HepG2 (cell line): ENCODE measurements at regions not wholly inside any gene's neighbourhood (a gene's known extent, or its start where the extent isn't known, plus 50 kb on each side); places are given as distances from the start of the nearest gene placed in this dataset.

Source experiments
- ATAC-seq: fragments of 200-7000 bp; cut with Tn5 transposase; 3 replicates; pipeline ENCODE4 v1.9.1; 2020; ENCODE audit warnings: mild to moderate bottlenecking, moderate library complexity
- BruUV-seq: library from RNA; stranded (reverse); fragments of 400-500 nt; replicated peaks from 2 replicates; lab custom pipeline; 2021; lab: Mats Ljungman, UMichigan
- CTCF ChIA-PET: fragments of 300-600 bp; formaldehyde crosslinking; extraction: SDS; loops from one replicate; lab custom pipeline; 2021; ENCODE audit warnings: low total read pairs, inconsistent platforms, low intra/inter-chr PET ratio; lab: Yijun Ruan, JAX
- POLR2A ChIA-PET: fragments of 350-600 bp; sonication (Branson Sonifier 250); formaldehyde crosslinking; loops from one replicate; lab custom pipeline; 2020; ENCODE audit warnings: antibody characterized with exemption, inconsistent platforms; lab: Yijun Ruan, JAX
- DNase-seq: peaks from one replicate; pipeline ENCODE4 v3.0.0-alpha.2; 2015; ENCODE audit warnings: low spot score
- FAIRE-seq: peaks from 3 replicates; lab custom pipeline; 2011; peaks lifted over from hg19 to GRCh38; lab: Jason Lieb, UNC
- H2AFZ ChIP-seq: one replicate; pipeline ENCODE4 v1.6.1; 2011; ENCODE audit warnings: low read length, inconsistent platforms
- H3K27ac ChIP-seq: fragments of 300-600 bp; 3 replicates; pipeline ENCODE4 v1.8.0; 2011; ENCODE audit warnings: mixed run types, mild to moderate bottlenecking, mixed read lengths, low read length, inconsistent platforms; ENCODE audit not compliant: insufficient read depth; ENCODE audit errors: extremely low read length
- H3K27me3 ChIP-seq, 2 experiments: fragments of 200-600 bp in 1 of 2; 2 replicates in 1 of 2; 3 replicates in 1 of 2; pipeline versions ENCODE4 v1.6.0 to v1.8.0; 2011; ENCODE audit warnings: low read length in 2 of 2, mild to moderate bottlenecking in 2 of 2, moderate library complexity in 2 of 2, inconsistent platforms in 1 of 2; ENCODE audit not compliant: insufficient read depth in 2 of 2, control insufficient read depth in 1 of 2
- H3K36me3 ChIP-seq, 2 experiments: fragments of 200-600 bp in 1 of 2; replicated peaks in 1 of 2; 2 replicates in 1 of 2; 3 replicates in 1 of 2; pipeline versions ENCODE4 v1.5.1 to v1.8.0; 2011; ENCODE audit warnings: low read length in 2 of 2, inconsistent platforms in 1 of 2; ENCODE audit not compliant: insufficient read depth in 2 of 2, control insufficient read depth in 1 of 2
- H3K4me1 ChIP-seq: 2 replicates; pipeline ENCODE4 v1.5.1; 2012; ENCODE audit warnings: low read length, inconsistent platforms; ENCODE audit not compliant: insufficient read depth
- H3K4me2 ChIP-seq: 2 replicates; pipeline ENCODE4 v1.6.0; 2011; ENCODE audit warnings: low read depth, low read length, inconsistent platforms
- H3K4me3 ChIP-seq, 3 experiments: fragments of 200-600 bp in 1 of 3; sonication (generic), shearing (Covaris generic) in 1 of 3; replicated peaks in 1 of 3; 2 replicates each; pipeline ENCODE4 v1.5.1; 2011 to 2016; ENCODE audit warnings: low read length in 3 of 3, inconsistent platforms in 2 of 3, low read depth in 2 of 3, mild to moderate bottlenecking in 2 of 3, control low read depth in 1 of 3, mixed read lengths in 1 of 3; ENCODE audit not compliant: insufficient read depth in 1 of 3
- H3K79me2 ChIP-seq: one replicate; pipeline ENCODE4 v1.6.1; 2011; ENCODE audit warnings: low read length, inconsistent platforms; ENCODE audit not compliant: insufficient read depth
- H3K9ac ChIP-seq: 2 replicates; pipeline ENCODE4 v1.6.0; 2011; ENCODE audit warnings: mild to moderate bottlenecking, low read depth, low read length, inconsistent platforms; ENCODE audit not compliant: insufficient read depth
- H3K9me3 ChIP-seq: 2 replicates; pipeline ENCODE4 v1.5.1; 2012; ENCODE audit warnings: mild to moderate bottlenecking, low read length
- H4K20me1 ChIP-seq: 2 replicates; pipeline ENCODE4 v1.6.0; 2011; ENCODE audit warnings: inconsistent platforms, mild to moderate bottlenecking, low read length, moderate library complexity; ENCODE audit not compliant: insufficient read depth
- FOSL2 ChIP-seq: sonication (generic); formaldehyde crosslinking; IDR thresholded peaks from 2 replicates; pipeline ENCODE4 v1.4.0; 2020; ENCODE audit warnings: missing genetic modification reagents
- HNF4A ChIP-seq: sonication (generic); formaldehyde crosslinking; IDR thresholded peaks from 2 replicates; pipeline ENCODE4 v1.4.0; 2020; ENCODE audit warnings: missing genetic modification reagents
- ISX ChIP-seq: sonication (generic); formaldehyde crosslinking; conservative IDR thresholded peaks from 2 replicates; pipeline ENCODE4 v1.5.0; 2020; ENCODE audit warnings: missing genetic modification reagents
- MTF1 ChIP-seq: sonication (generic); formaldehyde crosslinking; IDR thresholded peaks from 2 replicates; pipeline ENCODE4 v1.5.0; 2020; ENCODE audit warnings: missing genetic modification reagents
- MZF1 ChIP-seq: sonication (generic); formaldehyde crosslinking; IDR thresholded peaks from 2 replicates; pipeline ENCODE4 v1.8.1; 2023; ENCODE audit warnings: mild to moderate bottlenecking, missing genetic modification reagents, borderline replicate concordance
- NR2F6 ChIP-seq, 2 experiments: IDR thresholded peaks; 2 replicates each; pipeline ENCODE4 v1.6.1; 2016; ENCODE audit warnings: antibody characterized with exemption in 1 of 2, mild to moderate bottlenecking in 1 of 2
- ZNF574 ChIP-seq: sonication (generic); formaldehyde crosslinking; IDR thresholded peaks from 2 replicates; pipeline ENCODE4 v1.4.0; 2020; ENCODE audit warnings: missing genetic modification reagents
- WGBS: methylation state at CpG from one replicate; pipeline ENCODE4 v1.1.6; 2017; ENCODE audit warnings: low lambda C conversion rate; 5-methylcytosine and 5-hydroxymethylcytosine counted together
- in situ Hi-C: cut with HindIII; loops from 2 replicates; pipeline ENCODE4 v1.10.0; 2017; ENCODE audit warnings: low pct_unique_long_range_greater_than_20kb; ENCODE audit not compliant: extremely low pct_ligation_motif_present
- intact Hi-C: fragments of 100-400 bp; cut with micrococcal nuclease; formaldehyde crosslinking; loops from one replicate; pipeline ENCODE4 v1.10.0; 2022; ENCODE audit not compliant: unreplicated experiment

- no peak for TF ChIP-seq ZNF574
- no peak for TF ChIP-seq FOSL2 (CRISPR knock-in tag)
- Histone ChIP-seq H3K36me3 (no peaks in the 10 kb centered on the region), H3K4me3 (no peak overlapping the region), H4K20me1 (no peaks in the 10 kb centered on the region), H3K27ac (no peak overlapping the region), H3K79me2 (no peaks in the 10 kb centered on the region), H3K27me3 (no peaks in the 10 kb centered on the region), H3K9ac (no peak overlapping the region), H2AFZ (no peak overlapping the region), H3K4me1 (no peaks in the 10 kb centered on the region), H3K9me3 (no peaks in the 10 kb centered on the region), H3K4me2 (no peak overlapping the region)
- POLR2A ChIA-PET: no interaction called here
- no TSS peak for BruUV-seq
- DNase-seq: no peak
- no peak for ATAC-seq
- FAIRE-seq: no peak
- 9% methylated on average over 2 of the region's 2 CpGs for WGBS
- CTCF ChIA-PET: no interaction called here
- intact Hi-C loops (no loop called here), in situ Hi-C loops (no loop called here)
Observed at GRCh38 chr4:27142841-27143240, 282.2 kb downstream of the STIM2 start.

GRCh38 chr4:27145597-27145996, 285.0 kb downstream of the STIM2 start:
- ATAC-seq (no peak), DNase-seq (no peak), FAIRE-seq (no peak)
- Histone ChIP-seq H3K27me3 (no peaks in the 10 kb centered on the region), H3K4me3 (no peak overlapping the region), H3K27ac (no peak overlapping the region), H4K20me1 (no peaks in the 10 kb centered on the region), H3K79me2 (no peaks in the 10 kb centered on the region), H3K9me3 (no peaks in the 10 kb centered on the region), H3K4me2 (no peak overlapping the region), H3K4me1 (no peaks in the 10 kb centered on the region), H2AFZ (no peak overlapping the region), H3K9ac (no peak overlapping the region), H3K36me3 (no peaks in the 10 kb centered on the region)
- intact Hi-C loops (no loop called here), in situ Hi-C loops (no loop called here)
- POLR2A ChIA-PET: no interaction called here
- BruUV-seq: no TSS peak
- 2% methylated on average over 2 of the region's 2 CpGs for WGBS
- CTCF ChIA-PET: no interaction called here
- TF ChIP-seq MTF1 (no peak), ISX (CRISPR knock-in tag) (no peak), MZF1 (CRISPR knock-in tag) (no peak), NR2F6 (IDR thresholded peaks at IDR 0.05) (no peak), NR2F6 (CRISPR knock-in tag; IDR thresholded peaks at IDR 0.05) (no peak), HNF4A (no peak)
